SH-SY5Y (cell line): ENCODE measurements at regions not wholly inside any gene's neighbourhood (a gene's known extent, or its start where the extent isn't known, plus 50 kb on each side); places are given as distances from the start of the nearest gene placed in this dataset.

Source experiments
- GATA2 ChIP-seq: IDR thresholded peaks from 2 replicates; pipeline ENCODE4 v1.6.1; 2011; ENCODE audit warnings: mild to moderate bottlenecking, low read depth, low read length
- GATA3 ChIP-seq: IDR thresholded peaks from 2 replicates; pipeline ENCODE4 v1.6.1; 2011; ENCODE audit warnings: low read depth, mild to moderate bottlenecking, low read length, moderate library complexity

DNA sequence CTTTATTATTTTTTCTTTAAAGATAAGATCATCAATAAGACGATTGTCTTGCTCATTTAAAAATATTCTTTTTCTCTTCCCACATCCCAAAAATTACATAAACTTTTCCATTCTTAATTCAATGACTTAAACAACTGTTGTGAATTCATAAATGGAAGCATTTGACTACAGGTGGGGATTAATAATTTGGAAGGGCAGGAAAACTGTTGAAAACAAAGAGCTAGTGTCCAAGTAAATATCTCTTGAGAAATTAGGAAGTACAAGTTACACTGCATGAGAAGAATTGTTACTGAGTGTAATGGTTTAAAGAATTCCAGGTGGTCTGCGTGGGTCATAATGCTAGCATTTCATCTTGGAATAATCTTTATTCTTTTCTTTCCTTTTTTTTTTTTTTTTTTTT is 634.8 kb upstream of the ZEB2 start:
- TF ChIP-seq GATA2 (no peak), GATA3 (no peak)
